ENCODE measurements at regions not wholly inside any gene's neighbourhood (a gene's known extent, or its start where the extent isn't known, plus 50 kb on each side); places are given as distances from the start of the nearest gene placed in this dataset.

GRCh38 chr4:166501941-166502382, 628.9 kb downstream of the TLL1 start (continued):
- 0 out of 2 replicates have a peak, but pooled peaks have one; percentile 34 for TF ChIP-seq ZNF782 (CRISPR knock-in tag; IDR thresholded peaks at IDR 0.05; ENCODE audit: borderline replicate concordance)
- no peak for TF ChIP-seq RNF2 (conservative IDR thresholded peaks at IDR 0.05; ENCODE audit: low read depth)
- TF ChIP-seq NR1H2 (CRISPR knock-in tag; IDR thresholded peaks at IDR 0.05; ENCODE audit: borderline replicate concordance, low read depth) = no peak
- TF ChIP-seq ZNF124 (CRISPR knock-in tag; IDR thresholded peaks at IDR 0.05) = no peak
- 0 out of 2 replicates have a peak, but pooled peaks have one; percentile 13 for TF ChIP-seq ZNF644 (CRISPR knock-in tag; IDR thresholded peaks at IDR 0.05; ENCODE audit: low read depth)
- TF ChIP-seq SNAPC5 (CRISPR knock-in tag; IDR thresholded peaks at IDR 0.05; ENCODE audit: borderline replicate concordance) = no peak
- no peak for TF ChIP-seq ZNF160 (CRISPR knock-in tag; IDR thresholded peaks at IDR 0.05)
- TF ChIP-seq GABPA (IDR thresholded peaks at IDR 0.05; ENCODE audit: low read depth, low read length) = no peak
- peak; percentile 66 for TF ChIP-seq GABPA (CRISPR knock-in tag; IDR thresholded peaks at IDR 0.05; ENCODE audit: low read depth)
- TF ChIP-seq IKZF5 (CRISPR knock-in tag; IDR thresholded peaks at IDR 0.05) = no peak
- no peak for TF ChIP-seq ZNF142 (CRISPR knock-in tag; IDR thresholded peaks at IDR 0.05)
- no peak for TF ChIP-seq PRMT3 (CRISPR knock-in tag; IDR thresholded peaks at IDR 0.05; ENCODE audit: borderline replicate concordance, low read depth)
- no peak for TF ChIP-seq ZMYM3 (CRISPR knock-in tag; IDR thresholded peaks at IDR 0.05)
- TF ChIP-seq LRRFIP1 (CRISPR knock-in tag; conservative IDR thresholded peaks at IDR 0.05) = no peak
- TF ChIP-seq ZBTB39 (CRISPR knock-in tag; IDR thresholded peaks at IDR 0.05) = no peak
- TF ChIP-seq ZNF660 (CRISPR knock-in tag; IDR thresholded peaks at IDR 0.05; ENCODE audit: borderline replicate concordance, low read depth) = no peak
- no peak for TF ChIP-seq AKAP8 (CRISPR knock-in tag; IDR thresholded peaks at IDR 0.05)
